IPS DF 4.7 (cell line): ENCODE measurements at regions not wholly inside any gene's neighbourhood (a gene's known extent, or its start where the extent isn't known, plus 50 kb on each side); places are given as distances from the start of the nearest gene placed in this dataset.
A peak's percentile ranks its signal among the peaks of the same experiment; 100 is the strongest.
"Not testable (repeated sequence)": the region's sequence is repeated elsewhere in the genome, so short reads cannot be mapped to it uniquely, and the experiment has no call there.

ENCODE experiments used
- DNase-seq: peaks from one replicate; pipeline ENCODE4 v3.0.0-alpha.2; 2013; ENCODE audit warnings: low spot score; ENCODE audit errors: extremely low read depth

- DNase-seq: no peak
Measured at GRCh38 chr1:115534106-115534505, 107.7 kb upstream of the VANGL1 start.

DNA sequence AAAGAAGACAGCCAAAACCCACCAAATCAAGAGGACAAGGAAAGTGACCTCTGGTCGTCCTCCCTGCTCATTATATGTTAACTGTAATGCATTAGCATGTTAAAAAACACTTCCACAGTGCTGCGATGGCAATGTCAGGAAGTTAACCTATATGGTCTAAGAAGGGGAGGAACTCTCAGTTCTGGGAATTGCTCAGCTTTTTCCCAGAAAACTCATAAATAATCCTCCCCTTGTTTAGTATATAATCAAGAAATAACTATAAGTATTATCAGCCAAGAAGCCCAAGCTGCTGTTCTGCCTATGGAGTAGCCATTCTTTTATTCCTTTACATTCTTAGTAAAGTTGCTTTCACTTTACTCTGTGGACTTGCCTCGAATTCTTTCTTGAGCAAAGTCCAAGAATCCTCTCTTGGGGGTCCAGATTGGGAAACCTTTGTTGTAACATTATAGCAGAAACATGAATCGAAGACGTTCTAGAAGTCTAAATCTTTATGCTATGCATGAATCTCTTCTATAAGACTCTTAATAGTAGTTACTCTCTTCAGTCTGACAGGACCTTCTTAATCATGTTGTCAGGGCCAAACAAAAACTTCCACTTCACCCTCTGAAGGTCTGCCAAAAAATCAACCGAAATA, 110.0 kb upstream of the VANGL1 start:
- DNase-seq: no peak

GRCh38 chr1:115530407-115530806, 111.4 kb upstream of the VANGL1 start:
- no peak for DNase-seq

DNA sequence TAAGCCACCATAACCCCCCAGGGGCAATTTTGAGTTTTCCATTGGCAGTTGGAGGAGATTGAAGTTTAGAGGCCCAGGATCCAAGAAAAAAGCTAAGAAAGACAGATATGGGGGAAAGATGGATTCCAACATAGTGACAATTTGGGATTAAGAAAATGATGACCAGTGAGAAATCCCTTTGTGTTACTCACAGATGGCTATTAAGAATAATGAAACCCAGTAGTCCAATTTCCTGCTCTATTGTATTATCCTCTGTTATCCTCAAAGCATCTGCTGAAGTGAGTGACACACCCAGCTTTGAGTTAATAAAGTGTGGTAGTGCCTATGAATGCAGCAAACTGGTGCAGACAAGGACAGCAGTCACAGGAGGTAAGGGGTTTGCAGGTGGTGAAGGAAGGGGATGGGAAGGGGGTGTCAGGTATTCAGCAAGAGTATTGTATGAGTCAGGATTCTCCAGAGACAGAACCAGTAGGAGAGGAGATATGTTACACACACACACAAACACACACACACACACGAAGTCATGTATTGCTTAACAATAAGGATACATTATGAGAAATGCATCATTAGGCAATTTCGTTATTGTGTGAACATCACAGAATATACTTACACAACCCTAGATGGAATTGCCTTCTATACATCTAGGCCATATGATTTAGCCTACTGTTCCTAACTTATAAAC, 112.4 kb upstream of the VANGL1 start:
- no peak for DNase-seq

DNA sequence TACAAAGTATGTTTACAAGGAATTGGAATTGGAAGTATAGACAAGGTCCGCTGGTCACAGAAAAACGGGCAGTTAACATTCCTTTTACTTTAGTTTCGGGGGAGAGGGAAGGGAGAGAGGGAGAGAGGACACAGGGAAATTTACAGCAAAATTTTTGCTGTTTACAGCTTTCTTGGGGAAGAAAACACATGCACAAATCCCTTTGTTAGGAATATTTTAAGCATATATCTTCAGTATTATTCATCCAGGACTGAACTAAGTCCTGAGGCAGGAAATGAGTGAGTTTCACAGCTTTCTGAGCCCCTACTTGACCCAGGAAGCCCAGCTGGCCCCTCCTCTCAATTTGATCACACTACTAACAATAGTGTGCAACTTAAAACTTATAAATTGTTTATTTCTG, 113.4 kb upstream of the VANGL1 start:
- not testable (repeated sequence) for DNase-seq

DNA sequence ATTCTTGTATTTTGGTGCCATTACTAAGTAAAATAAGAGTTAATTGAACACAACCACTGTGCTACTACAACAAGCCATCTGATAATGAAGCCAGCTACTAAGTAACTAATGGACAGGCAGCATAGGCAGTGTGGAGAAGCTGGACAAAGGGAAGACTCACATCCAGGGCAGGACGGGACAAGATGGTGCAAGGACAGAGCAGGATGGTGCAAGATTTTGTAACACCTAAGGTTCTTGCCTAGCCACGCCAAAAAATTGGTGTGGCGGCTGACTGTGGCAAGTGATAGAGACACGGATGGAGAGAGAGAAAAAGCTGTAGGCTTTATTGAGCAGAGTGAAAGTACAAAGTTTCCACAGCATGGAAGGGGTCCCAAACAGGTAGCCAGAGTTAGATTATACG, 114.0 kb upstream of the VANGL1 start:
- no peak for DNase-seq

GRCh38 chr1:115526900-115527299, 114.9 kb upstream of the VANGL1 start:
- DNase-seq: no peak

DNA sequence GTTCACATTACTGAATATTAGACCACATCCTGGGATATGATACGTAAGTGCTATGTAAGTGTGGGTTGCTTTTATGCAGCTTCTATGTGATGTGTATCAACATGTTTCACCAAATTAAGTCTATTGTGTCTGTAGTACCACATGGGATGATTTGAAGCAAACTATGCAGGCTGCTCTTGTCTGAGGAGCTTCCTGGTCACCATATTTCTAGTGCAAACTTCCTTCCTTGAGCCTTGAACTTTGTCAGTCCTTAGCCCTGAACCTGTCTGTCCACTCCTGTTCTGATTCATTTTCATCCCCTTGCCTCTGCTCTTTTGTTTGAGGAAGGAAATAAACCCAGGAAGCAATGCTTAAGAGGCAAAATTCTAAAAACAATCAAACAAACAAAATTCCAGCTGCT, 117.5 kb upstream of the VANGL1 start:
- DNase-seq: no peak

DNA sequence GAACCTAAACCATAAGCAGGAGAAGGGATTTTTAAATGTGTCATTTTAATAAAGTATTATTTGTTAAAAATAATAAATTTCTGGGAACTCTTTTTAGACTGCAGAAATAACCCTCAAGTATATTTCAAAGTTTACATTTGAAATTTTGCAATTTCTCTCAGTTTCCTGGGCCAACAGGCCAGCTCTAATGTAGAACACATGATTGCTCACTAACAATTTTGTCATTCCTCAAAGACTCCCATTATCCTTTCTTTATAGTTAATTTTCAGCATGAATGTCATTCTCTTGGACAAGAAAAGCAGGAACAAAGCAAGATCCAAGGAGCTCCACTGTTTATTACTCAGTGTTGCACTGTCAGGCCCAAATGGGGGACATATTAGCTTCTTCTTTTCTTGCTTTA, 119.4 kb upstream of the VANGL1 start:
- DNase-seq: no peak

- no peak for DNase-seq
Measured at GRCh38 chr1:115515270-115515669, 126.5 kb upstream of the VANGL1 start.

GRCh38 chr1:115510226-115510625, 131.5 kb upstream of the VANGL1 start:
- DNase-seq: not testable (repeated sequence)

DNA sequence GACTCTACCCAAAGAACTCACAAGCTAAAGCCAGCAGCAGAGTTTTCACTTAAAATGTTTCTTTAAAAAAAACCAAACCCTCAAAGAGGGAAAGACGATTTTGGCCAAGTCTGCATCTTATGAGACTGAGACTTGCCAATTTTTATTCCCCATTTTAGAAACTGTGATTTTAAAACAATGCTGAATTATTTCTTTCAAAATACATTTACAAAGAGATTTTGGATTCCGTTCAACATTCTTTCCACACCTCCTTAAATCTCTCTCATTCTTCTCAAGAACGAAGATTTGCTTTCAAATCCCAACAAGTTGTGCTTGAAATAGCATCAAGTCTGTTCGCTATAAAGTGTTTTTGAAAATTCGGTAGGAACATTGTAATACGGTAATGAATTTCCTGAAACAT, 133.9 kb upstream of the VANGL1 start:
- no peak for DNase-seq

GRCh38 chr1:115506924-115507589, 134.7 kb upstream of the VANGL1 start:
- DNase-seq: peak; percentile 22

GRCh38 chr1:115506518-115506917, 135.3 kb upstream of the VANGL1 start:
- no peak for DNase-seq

DNA sequence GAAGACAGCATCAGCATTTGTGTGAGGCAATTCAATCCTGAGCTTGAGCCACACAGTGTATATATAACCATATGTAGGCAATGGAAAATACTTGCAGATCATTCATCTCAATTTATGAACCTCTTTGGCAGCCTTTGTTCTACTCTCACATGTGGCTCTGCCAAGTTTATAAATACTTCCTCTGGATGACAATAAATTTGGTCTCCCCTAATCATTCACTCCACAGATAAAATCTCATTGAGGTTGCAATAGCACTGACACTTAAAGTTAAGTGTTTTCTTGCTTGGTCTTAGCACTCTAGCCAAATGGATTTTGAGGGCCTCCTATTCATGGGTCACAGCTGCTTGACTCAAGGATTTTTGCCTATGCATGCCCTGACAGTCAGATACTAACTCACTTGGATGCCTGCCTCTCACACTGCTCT, 136.6 kb upstream of the VANGL1 start:
- DNase-seq: no peak

DNA sequence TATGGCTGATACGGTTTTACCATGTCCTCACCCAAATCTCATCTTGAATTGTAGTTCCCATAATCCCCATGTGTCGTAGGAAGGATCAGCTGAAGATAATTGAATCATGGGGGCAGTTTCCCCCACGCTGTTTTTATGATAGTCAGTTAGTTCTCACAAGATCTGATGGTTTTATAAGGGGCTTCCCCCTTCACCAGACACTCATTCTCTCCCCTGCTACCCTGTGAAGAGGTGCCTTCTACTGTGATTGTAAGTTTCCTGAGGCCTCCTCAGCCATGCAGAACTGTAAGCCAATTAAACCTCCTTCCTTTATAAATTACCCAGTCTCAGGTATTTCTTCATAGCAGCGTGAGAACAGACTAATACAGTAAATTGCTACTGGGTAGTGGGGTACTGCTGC, 139.6 kb upstream of the VANGL1 start:
- not testable (repeated sequence) for DNase-seq

GRCh38 chr1:115501476-115501875, 140.3 kb upstream of the VANGL1 start:
- DNase-seq: no peak

- no peak for DNase-seq
Measured at GRCh38 chr1:115499253-115499652, 142.5 kb upstream of the VANGL1 start.

DNA sequence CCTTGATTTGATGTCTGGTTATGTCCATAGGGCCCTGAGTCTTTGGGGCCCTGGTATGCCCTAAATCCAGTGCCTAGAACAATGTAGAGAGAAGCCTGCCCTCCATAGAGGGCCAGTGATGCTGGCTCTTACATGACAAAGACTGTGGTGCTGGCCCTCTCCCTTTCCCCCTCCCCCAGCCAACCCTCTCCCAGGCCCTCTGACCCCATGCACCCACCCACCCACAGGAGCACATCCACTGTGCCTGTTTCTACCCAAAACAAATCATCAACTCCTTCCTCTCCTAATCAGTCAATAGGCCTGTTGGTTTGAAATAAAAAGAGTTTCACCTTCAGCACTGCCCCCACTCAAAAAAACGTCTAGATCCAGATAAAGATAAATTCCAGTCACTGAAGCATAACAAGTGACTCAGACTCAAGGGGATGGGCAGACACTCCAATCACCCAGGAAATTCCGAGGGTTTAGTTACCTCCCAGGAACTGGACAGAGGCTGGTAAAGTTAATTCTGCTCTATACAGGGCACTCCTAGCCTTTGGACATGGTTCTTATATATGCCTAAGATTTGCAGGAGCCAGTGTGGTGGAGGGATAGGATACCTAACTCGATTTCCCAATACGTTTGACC, 144.8 kb upstream of the VANGL1 start:
- DNase-seq: no peak

- no peak for DNase-seq
Measured at GRCh38 chr1:115495625-115496024, 146.1 kb upstream of the VANGL1 start.

- no peak for DNase-seq
Measured at GRCh38 chr1:115495111-115495510, 146.7 kb upstream of the VANGL1 start.

DNA sequence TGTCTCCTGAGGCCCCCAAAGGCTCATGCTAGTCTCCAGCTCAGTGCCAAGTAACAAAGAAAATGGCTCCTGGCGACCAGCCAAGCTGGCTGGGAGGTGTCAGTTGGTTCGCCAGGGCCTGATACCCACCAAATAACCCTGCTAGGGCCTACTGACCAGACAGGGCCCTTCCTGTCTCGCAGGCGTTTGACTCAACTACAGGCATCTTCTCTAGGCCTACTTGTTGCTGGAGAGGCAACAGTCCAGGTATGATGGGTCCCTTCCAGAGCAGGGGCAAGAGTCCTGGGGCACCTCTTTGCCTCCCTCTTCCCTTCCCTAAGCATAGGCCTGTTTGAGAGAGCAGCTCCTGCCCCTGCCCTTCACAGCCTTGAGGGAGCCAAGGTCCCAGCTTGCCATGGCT, 147.9 kb upstream of the VANGL1 start:
- DNase-seq: no peak
